Activated naive CD8-positive, alpha-beta T cell treated with anti-CD3 and anti-CD28 coated beads, Interleukin-2, amount 10 ng/mL, durations not matched to agents 7 days and 5 days (primary cell): ENCODE measurements at regions not wholly inside any gene's neighbourhood (a gene's known extent, or its start where the extent isn't known, plus 50 kb on each side); places are given as distances from the start of the nearest gene placed in this dataset.
"Not testable (repeated sequence)": the region's sequence is repeated elsewhere in the genome, so short reads cannot be mapped to it uniquely, and the experiment has no call there.

Experiments
- ATAC-seq: fragments of 150-1000 bp; cut with Tn5 transposase; one replicate; pipeline ENCODE4 v1.10.0; 2021; ENCODE audit warnings: low read depth, moderate library complexity
- POLR2A ChIA-PET: fragments of 350-600 bp; sonication (Branson Sonifier 250); formaldehyde crosslinking; loops from one replicate; lab custom pipeline; 2021; ENCODE audit warnings: antibody characterized with exemption; lab: Charles Lee
- DNase-seq: peaks from one replicate; pipeline ENCODE4 v3.0.0; 2021
- H3K27ac Mint-ChIP-seq: one replicate; pipeline ENCODE4 v1.8.0; 2022; ENCODE audit warnings: mild to moderate bottlenecking, mixed read lengths
- H3K27me3 Mint-ChIP-seq: one replicate; pipeline ENCODE4 v1.8.0; 2022; ENCODE audit warnings: mild to moderate bottlenecking, moderate library complexity, mixed read lengths
- H3K36me3 Mint-ChIP-seq: one replicate; pipeline ENCODE4 v1.8.0; 2021; ENCODE audit warnings: mild to moderate bottlenecking, mixed read lengths
- H3K4me1 Mint-ChIP-seq: one replicate; pipeline ENCODE4 v1.8.0; 2021; ENCODE audit warnings: mixed read lengths
- H3K4me3 Mint-ChIP-seq: one replicate; pipeline ENCODE4 v1.8.0; 2022; ENCODE audit warnings: mild to moderate bottlenecking, moderate library complexity, mixed read lengths
- H3K9me3 Mint-ChIP-seq: one replicate; pipeline ENCODE4 v1.8.0; 2021; ENCODE audit warnings: mixed read lengths

- POLR2A ChIA-PET: no interaction called here
- ATAC-seq (no peak), DNase-seq (no peak)
- Mint-ChIP-seq H3K36me3 (no peaks in the 10 kb centered on the region), H3K27ac (no peak overlapping the region), H3K4me3 (no peak overlapping the region), H3K4me1 (no peaks in the 10 kb centered on the region), H3K9me3 (no peaks in the 10 kb centered on the region), H3K27me3 (no peaks in the 10 kb centered on the region)
Measured at GRCh38 chr18:33828949-33829348, 250.9 kb downstream of the ASXL3 start.

- POLR2A ChIA-PET: no interaction called here
- Mint-ChIP-seq H3K27ac (no peak overlapping the region), H3K27me3 (no peaks in the 10 kb centered on the region), H3K36me3 (no peaks in the 10 kb centered on the region), H3K9me3 (no peaks in the 10 kb centered on the region), H3K4me1 (no peaks in the 10 kb centered on the region), H3K4me3 (no peak overlapping the region)
- DNase-seq: no peak
- no peak for ATAC-seq
Measured at GRCh38 chr18:33826151-33826550, 248.1 kb downstream of the ASXL3 start.

GRCh38 chr18:33821503-33821902 is 243.5 kb downstream of the ASXL3 start:
- H3K9me3 Mint-ChIP-seq: peaks cover 2% of the 10 kb centered on the region
- no peaks in the 10 kb centered on the region for H3K4me1 Mint-ChIP-seq
- ATAC-seq (no peak), DNase-seq (no peak)
- no peaks in the 10 kb centered on the region for H3K36me3 Mint-ChIP-seq
- peaks cover 3% of the 10 kb centered on the region for H3K27me3 Mint-ChIP-seq
- POLR2A ChIA-PET: no interaction called here
- no peak overlapping the region for H3K27ac Mint-ChIP-seq
- no peak overlapping the region for H3K4me3 Mint-ChIP-seq

GRCh38 chr18:33820517-33821371 is 242.7 kb downstream of the ASXL3 start:
- ATAC-seq (no peak), DNase-seq (no peak)
- H3K4me3 Mint-ChIP-seq: no peak overlapping the region
- H3K4me1 Mint-ChIP-seq: no peaks in the 10 kb centered on the region
- peaks cover 2% of the 10 kb centered on the region for H3K9me3 Mint-ChIP-seq
- no peaks in the 10 kb centered on the region for H3K36me3 Mint-ChIP-seq
- no peak overlapping the region for H3K27ac Mint-ChIP-seq
- H3K27me3 Mint-ChIP-seq: peaks cover 3% of the 10 kb centered on the region
- POLR2A ChIA-PET: no interaction called here

GRCh38 chr18:33819692-33820343 is 241.8 kb downstream of the ASXL3 start:
- H3K27ac Mint-ChIP-seq, DNase-seq, H3K36me3 Mint-ChIP-seq, H3K27me3 Mint-ChIP-seq, H3K4me3 Mint-ChIP-seq, H3K4me1 Mint-ChIP-seq, POLR2A ChIA-PET, ATAC-seq, H3K9me3 Mint-ChIP-seq: not testable (repeated sequence)

- ATAC-seq: no peak
- H3K27me3 Mint-ChIP-seq: peaks cover 3% of the 10 kb centered on the region
- no peak overlapping the region for H3K4me3 Mint-ChIP-seq
- H3K9me3 Mint-ChIP-seq: peaks cover 2% of the 10 kb centered on the region
- H3K36me3 Mint-ChIP-seq: no peaks in the 10 kb centered on the region
- POLR2A ChIA-PET: no interaction called here
- H3K4me1 Mint-ChIP-seq: no peaks in the 10 kb centered on the region
- no peak overlapping the region for H3K27ac Mint-ChIP-seq
- DNase-seq: no peak
Measured at GRCh38 chr18:33818145-33818544, 240.1 kb downstream of the ASXL3 start.

- ATAC-seq (no peak), DNase-seq (no peak)
- peaks cover 2% of the 10 kb centered on the region for H3K9me3 Mint-ChIP-seq
- POLR2A ChIA-PET: no interaction called here
- H3K27ac Mint-ChIP-seq: no peak overlapping the region
- no peaks in the 10 kb centered on the region for H3K4me1 Mint-ChIP-seq
- no peaks in the 10 kb centered on the region for H3K36me3 Mint-ChIP-seq
- H3K27me3 Mint-ChIP-seq: peaks cover 3% of the 10 kb centered on the region
- H3K4me3 Mint-ChIP-seq: no peak overlapping the region
Measured at GRCh38 chr18:33817096-33817495, 239.1 kb downstream of the ASXL3 start.

- Mint-ChIP-seq H3K4me1 (no peaks in the 10 kb centered on the region), H3K36me3 (no peaks in the 10 kb centered on the region), H3K9me3 (no peaks in the 10 kb centered on the region), H3K4me3 (no peak overlapping the region), H3K27ac (no peak overlapping the region), H3K27me3 (no peaks in the 10 kb centered on the region)
- DNase-seq: no peak
- POLR2A ChIA-PET: no interaction called here
- no peak for ATAC-seq
Measured at GRCh38 chr18:33814546-33814945, 236.5 kb downstream of the ASXL3 start.

GRCh38 chr18:33812186-33812585 is 234.2 kb downstream of the ASXL3 start:
- POLR2A ChIA-PET: no interaction called here
- Mint-ChIP-seq H3K27me3 (no peaks in the 10 kb centered on the region), H3K27ac (no peak overlapping the region), H3K36me3 (no peaks in the 10 kb centered on the region), H3K4me1 (no peaks in the 10 kb centered on the region), H3K4me3 (no peak overlapping the region), H3K9me3 (no peaks in the 10 kb centered on the region)
- DNase-seq: no peak
- ATAC-seq: no peak

GRCh38 chr18:33805592-33805991 is 227.6 kb downstream of the ASXL3 start:
- H3K27ac Mint-ChIP-seq: no peak overlapping the region
- no peak for DNase-seq
- POLR2A ChIA-PET: no interaction called here
- H3K4me3 Mint-ChIP-seq: no peak overlapping the region
- H3K36me3 Mint-ChIP-seq: no peaks in the 10 kb centered on the region
- no peaks in the 10 kb centered on the region for H3K4me1 Mint-ChIP-seq
- no peaks in the 10 kb centered on the region for H3K27me3 Mint-ChIP-seq
- ATAC-seq: no peak
- no peaks in the 10 kb centered on the region for H3K9me3 Mint-ChIP-seq

GRCh38 chr18:33804258-33804657 is 226.2 kb downstream of the ASXL3 start:
- ATAC-seq (no peak), DNase-seq (no peak)
- H3K4me1 Mint-ChIP-seq: no peaks in the 10 kb centered on the region
- no peaks in the 10 kb centered on the region for H3K36me3 Mint-ChIP-seq
- H3K27ac Mint-ChIP-seq: no peak overlapping the region
- no peaks in the 10 kb centered on the region for H3K27me3 Mint-ChIP-seq
- POLR2A ChIA-PET: no interaction called here
- H3K9me3 Mint-ChIP-seq: no peaks in the 10 kb centered on the region
- no peak overlapping the region for H3K4me3 Mint-ChIP-seq

- no peak for ATAC-seq
- no peaks in the 10 kb centered on the region for H3K27me3 Mint-ChIP-seq
- H3K9me3 Mint-ChIP-seq: no peaks in the 10 kb centered on the region
- H3K27ac Mint-ChIP-seq: no peak overlapping the region
- H3K4me3 Mint-ChIP-seq: no peak overlapping the region
- POLR2A ChIA-PET: no interaction called here
- DNase-seq: no peak
- H3K4me1 Mint-ChIP-seq: no peaks in the 10 kb centered on the region
- no peaks in the 10 kb centered on the region for H3K36me3 Mint-ChIP-seq
Measured at GRCh38 chr18:33803636-33804035, 225.6 kb downstream of the ASXL3 start.

GRCh38 chr18:33802955-33803354 is 224.9 kb downstream of the ASXL3 start:
- no peaks in the 10 kb centered on the region for H3K9me3 Mint-ChIP-seq
- no peak for ATAC-seq
- H3K4me1 Mint-ChIP-seq: no peaks in the 10 kb centered on the region
- H3K27ac Mint-ChIP-seq: no peak overlapping the region
- POLR2A ChIA-PET: no interaction called here
- DNase-seq: no peak
- H3K36me3 Mint-ChIP-seq: no peaks in the 10 kb centered on the region
- no peaks in the 10 kb centered on the region for H3K27me3 Mint-ChIP-seq
- no peak overlapping the region for H3K4me3 Mint-ChIP-seq
